Left kidney (tissue), 1 donor: ENCODE measurements at regions not wholly inside any gene's neighbourhood (a gene's known extent, or its start where the extent isn't known, plus 50 kb on each side); places are given as distances from the start of the nearest gene placed in this dataset.

ENCODE experiments used
- DNase-seq: peaks from one replicate; pipeline ENCODE4 v3.0.0-alpha.2; 2013

DNA sequence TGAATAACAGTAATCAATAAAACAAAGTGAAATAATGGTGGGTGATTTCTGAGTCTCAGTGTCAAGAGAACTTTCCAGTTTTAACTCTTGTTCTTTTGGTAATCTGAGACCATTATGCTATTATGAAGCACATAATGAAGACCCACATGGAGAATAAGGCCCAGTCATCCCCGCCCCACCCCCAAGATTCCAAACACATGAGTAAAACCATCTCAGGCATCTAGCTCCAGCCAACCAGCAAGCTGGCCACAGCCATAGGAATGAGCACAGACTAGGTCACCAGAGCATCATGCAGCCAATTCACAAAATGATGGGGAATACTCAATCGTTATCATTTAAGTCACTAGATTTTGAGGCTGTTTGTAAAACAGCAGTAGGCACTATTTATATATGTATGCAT is 1769.0 kb upstream of the PCDH20 start:
- no peak for DNase-seq

DNA sequence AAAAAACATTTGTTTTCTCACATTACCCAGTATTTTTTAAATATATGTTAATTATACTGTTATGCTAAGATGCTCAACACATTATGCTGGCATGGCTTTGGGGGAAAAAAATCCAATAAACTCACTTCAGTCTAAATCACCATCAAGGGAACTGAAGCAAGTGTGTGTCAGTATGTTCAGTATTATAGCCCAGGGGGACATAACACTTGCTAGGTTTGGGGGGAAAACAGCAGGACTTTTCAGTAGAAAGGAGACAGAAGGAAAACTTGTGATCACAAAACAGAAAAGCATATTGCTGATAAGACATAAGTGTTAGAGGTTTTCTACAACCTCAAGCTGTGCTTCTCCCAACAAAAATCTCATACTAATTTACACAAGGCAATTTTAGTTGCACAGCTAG is 1759.9 kb upstream of the PCDH20 start:
- no peak for DNase-seq

DNA sequence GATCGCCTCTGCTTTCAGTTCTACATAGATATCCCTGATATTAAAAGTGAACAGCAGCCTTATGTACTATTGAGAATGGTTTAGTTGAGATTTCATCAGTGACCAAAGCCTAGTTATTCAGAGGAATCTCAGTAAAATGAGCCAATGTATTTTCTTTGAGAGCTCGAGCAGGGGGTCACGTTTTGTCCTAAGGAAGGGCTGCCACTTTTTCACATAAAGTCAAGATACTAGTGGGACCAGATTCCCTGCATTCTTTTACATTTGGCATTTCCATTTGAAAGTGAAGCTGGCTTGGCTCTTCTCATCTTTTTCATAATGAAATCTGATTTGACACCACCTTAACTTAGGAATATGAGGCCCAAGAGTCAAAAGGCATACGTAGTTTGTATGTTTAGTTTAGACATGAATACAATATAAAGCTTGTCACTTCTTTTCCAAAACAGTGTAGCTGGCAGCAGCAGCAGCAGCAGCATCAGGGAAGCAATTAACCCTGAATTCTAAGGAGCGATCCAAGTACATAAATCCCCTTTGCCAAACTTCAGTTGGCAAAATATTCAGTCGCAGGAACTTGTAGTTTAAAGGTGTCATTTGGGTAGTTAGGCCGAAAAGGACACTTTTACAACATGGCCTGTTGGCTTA is 1752.2 kb upstream of the PCDH20 start:
- no peak for DNase-seq

DNA sequence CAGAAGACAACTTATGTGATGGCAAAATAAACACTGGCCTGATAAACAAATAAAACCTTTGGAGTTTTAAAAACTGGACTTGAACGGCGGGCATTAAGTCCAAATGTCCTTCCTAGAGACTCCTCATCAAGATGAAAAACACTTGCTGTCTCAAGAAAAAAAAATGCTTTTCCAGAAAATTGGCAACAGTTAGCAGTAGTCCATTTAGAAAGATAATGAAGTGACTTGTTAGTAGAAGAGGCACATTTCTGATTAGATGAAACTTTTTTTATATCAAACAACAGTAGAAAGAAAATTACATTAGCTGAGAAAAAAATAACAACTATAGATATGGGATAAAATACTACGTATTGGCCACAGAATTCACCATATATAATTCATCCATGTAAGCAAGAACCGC is 1750.7 kb upstream of the PCDH20 start:
- DNase-seq: no peak

DNA sequence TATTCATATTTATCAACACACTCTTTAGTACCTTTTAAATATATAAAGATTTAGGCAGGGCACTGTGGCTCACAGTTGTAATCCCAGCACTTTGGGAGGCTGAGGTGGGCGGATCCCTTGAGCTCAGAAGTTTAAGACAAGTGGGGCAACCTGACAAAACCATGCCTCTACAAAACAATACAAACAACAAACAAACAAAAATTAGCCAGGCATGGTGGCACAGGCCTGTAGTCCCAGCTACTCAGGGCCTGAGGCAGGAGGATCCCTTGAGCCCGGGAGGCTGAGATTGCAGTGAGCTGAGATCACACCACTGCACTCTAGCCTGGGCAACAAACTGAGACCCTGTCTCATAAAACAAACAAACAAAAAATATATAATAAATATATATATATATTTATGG is 1748.3 kb upstream of the PCDH20 start:
- no peak for DNase-seq

DNA sequence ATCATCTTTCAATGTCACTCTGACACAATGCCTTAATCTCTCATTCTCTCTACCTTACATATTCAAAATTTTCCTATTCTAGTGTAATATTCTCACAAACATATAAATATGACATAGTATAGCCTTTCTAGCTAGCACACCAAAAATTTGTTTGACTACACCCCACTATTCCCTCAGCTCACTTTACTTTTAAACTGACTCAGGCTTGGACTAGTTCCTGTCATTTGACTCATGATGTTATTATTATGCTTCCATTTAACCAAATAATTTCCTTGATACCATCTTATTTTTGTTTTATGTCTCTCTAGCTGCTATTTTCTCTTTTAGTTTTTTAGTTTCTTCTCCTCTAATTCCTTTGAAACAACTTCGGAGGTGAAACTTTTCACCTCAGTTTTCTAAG is 1745.6 kb upstream of the PCDH20 start:
- DNase-seq: no peak

DNA sequence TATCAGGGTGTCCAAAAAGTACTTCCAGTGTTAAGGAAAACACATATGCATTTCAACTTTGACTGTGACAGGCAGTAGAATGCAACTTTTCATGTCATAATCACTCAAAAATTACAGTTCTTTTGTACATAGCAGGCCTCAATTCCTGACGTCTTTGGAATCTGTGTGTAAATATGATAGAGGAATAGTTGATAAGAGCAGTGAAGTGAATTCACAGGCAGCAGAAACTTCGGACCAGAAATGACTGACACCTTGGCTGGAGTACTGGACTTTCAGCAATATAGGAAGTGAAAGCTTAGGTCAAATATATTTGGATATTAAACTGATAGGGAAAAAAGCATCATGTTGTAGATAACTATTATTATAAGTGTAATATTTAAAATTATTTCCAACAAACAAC is 1741.2 kb upstream of the PCDH20 start:
- DNase-seq: no peak

DNA sequence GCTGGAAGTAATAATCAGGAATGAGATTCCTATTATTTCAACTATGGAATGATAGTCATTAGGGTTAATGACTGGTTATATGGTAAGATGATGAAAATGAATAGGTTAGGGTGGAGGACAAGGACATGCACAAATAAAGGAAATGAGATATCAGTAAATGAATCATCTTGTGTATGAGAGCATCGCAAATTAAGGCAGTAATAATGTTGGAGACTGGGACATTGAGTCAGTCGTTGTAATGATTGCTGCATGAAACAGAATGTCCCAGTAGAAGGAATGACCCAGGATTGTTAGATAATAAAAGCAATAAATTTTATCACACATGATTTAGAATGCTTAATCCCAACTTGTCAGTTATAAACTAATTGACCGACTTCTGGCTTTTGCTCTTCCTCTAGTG is 1733.7 kb upstream of the PCDH20 start:
- DNase-seq: no peak

DNA sequence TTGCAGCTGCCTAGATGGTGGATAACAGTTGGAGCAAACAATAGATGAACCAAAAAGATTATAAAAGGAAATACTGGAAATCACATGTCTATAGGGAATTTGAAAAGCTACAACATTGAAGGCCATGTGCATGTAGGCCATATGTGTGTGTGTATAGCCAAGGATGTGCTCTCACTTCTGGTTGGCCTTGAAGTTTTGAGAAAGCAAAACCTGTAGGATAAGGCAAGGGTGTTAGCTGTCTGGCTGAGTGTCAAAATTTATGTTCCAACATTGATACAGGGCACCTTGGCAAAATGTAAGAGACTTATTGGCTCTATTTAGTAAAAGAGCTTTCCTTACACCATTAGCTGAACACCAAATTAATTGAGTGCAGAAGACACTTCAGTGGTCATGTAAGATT is 1723.6 kb upstream of the PCDH20 start:
- DNase-seq: no peak

DNA sequence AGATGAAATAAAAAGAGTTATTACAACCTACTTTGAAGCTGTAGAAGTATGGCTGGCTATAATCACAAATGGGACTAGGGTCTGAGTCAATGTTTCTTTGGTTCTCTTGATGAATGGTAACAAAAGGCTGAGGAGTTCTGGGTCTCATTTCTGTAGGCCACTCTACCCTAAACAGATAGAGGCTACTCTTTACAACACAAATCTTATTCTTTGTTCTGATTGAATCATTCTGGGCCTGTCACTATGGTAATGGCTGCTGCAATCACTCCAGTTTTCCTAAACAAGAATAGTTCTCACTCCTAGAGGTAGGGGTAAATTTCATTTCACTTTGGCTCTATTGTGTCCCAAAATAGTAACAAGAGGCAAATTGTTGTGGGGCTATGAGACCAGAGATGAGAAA is 1714.3 kb upstream of the PCDH20 start:
- DNase-seq: no peak

DNA sequence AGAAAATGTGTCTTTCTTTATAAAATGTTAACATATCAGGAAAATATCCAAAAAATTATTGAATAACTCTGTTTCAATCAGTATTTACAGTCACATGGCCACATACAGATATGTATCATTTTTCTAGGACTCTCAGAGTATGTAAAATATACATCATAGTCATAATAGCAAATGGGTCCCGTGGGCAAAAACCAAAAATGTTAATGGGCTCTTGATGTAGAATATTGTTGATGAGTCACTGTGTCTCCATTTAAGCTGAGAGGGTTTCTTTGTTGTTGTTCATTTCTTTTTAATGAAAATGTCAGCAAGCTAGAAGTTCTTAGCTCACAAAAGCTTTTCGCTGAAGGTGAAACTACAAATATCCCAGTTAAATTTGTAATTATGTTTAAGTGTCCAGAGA is 1713.1 kb upstream of the PCDH20 start:
- DNase-seq: no peak

DNA sequence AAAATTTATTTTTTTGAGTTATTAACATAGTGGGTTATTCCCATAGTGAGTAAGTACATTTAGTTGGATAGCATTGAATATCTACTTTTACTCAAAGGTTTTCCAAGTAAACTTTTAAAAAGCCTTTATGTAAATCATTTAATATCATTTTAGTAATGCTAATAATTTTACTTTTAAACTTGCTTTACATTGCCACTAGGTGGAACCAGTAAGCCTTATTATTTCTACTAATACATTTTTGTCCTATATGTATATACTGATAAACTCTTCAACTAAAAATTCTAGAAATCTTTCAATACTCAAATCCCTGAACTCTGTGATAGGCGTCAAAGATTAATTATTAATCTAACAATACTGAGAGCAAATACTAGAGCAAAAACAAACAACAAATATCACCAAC is 1709.2 kb upstream of the PCDH20 start:
- DNase-seq: peak; percentile 3

DNA sequence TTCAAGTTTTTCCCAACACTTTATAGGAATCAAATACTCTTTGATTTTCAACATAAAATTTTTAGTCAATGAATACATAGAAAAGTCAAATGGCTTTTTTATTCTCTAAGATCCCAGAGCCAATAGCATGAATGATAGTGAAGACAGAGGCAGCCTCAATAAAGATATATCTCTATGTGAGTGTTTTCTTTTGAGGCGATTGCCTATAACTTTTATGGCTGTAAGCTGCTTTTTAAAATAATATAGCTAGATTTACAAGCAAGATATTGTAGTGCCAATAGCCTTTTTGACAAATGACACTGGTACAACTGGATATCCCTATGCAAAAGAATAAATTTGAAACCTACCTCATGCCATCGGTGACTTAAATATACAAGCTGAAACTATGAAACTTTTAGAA is 1705.2 kb upstream of the PCDH20 start:
- DNase-seq: no peak

DNA sequence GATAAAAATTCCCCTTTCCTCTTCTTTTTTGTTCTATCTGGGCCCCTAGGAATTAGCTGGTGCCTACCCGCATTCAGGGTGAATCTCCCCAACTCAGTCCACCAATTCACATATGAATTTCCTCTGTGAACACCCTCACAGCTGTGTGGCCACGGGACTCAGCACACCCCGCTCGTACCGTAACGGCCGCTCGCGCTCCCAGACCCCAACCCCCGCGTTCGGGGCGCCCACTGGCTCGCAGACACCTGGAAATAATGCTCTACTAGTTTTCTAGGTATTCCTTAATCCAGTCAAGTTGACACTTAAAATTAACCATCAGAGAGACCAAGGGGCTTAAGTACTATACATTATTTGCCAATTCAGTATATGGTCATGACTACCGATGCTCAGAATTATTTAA is 1702.1 kb upstream of the PCDH20 start:
- no peak for DNase-seq

DNA sequence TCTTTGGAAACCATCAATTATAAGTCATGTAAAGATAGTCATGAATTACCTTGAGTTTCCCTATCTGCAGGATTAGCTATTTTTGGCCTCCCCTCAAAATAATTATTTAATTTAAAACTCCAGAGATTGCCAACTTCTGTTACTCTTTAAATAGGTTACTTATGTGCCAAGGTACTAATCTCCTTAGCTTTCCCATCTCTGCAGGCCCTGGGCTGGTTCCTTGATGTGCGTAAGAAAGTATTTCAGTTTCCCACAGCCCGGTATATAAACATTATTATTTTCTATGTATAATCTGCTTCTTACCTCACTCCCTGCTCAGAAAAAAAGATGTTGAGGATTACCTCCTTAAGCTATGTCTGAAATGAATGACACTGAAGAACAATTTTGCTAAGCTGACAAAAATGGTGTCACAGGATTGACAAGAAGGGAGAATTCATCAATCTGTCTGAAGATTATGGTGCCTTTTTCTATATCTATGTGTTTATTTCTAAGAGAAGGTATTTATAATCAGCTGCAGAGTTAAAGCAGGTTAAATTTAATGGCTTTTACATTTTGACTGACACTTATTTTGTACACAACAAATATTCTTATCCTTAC is 1697.2 kb upstream of the PCDH20 start:
- DNase-seq: no peak

DNA sequence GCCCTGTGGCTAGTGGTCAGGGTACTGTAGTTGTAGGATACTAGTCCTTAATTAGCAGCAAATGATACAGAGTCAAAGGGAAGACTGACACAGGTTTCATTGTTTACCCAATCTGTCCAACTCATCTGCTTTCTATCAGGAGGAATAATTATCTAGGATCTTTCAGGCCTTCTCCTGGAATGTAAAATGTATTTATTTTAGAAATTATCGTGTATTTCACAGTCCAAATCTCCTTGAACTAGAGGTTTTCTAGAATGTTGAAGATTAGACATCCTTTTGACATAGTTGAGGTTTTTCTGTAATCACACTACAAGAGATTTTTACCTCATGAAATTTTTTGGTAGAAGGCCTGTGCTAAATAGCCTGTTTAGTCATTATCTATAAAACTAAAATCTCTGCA is 1694.8 kb upstream of the PCDH20 start:
- no peak for DNase-seq

DNA sequence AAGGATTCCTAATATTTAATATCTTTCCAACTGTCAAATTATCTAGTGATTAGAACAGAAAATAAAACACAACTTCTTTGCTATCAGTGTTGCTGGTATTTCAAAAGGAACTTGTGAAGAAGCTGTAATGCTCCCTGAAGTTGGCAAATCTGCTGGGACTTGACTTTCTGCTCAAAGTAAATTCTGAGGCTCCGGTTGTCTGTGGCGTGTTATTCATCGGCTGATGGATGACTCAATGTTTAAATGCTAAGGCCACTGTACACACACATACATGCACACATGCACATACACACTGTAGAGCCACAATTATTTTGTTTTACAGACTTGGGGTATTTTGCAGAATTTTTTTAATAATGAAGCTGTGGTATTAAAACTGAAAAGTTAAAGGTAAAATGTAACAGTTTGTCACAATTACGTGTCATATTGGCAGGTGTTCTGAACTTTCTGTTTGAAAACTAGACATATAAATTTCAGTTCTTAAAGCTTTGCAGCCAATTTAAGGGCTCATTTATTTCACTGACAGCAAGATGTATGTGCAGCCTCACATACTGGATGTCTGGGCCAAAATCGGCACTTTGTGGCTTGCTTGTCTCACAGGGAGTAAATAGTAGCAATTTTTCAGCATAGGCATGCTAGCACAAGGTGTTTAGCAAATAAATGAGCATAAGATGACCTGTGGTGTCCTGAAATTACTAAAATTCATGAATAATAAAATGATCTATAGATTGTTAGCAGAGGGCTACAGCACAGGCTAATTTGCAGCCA is 1691.7 kb upstream of the PCDH20 start:
- DNase-seq: peak; percentile 6

DNA sequence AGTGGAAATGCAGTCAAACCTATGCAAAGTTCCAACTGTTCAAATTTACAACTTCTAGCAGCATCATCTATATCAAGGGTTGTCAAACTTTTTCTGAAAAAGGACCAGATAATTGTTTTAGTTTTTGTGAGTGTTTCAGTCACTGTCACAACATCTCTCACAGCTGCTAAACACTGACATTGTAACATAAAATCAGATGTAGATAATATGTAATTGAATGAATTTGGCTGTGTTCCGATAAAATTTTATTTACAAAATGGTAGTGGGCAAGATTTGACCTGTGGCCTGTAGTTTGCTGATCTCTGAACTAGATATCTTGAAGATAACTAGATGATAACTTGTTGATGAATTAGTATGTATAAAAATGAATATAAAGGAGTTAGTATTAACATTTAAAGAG is 1679.1 kb upstream of the PCDH20 start:
- DNase-seq: no peak

DNA sequence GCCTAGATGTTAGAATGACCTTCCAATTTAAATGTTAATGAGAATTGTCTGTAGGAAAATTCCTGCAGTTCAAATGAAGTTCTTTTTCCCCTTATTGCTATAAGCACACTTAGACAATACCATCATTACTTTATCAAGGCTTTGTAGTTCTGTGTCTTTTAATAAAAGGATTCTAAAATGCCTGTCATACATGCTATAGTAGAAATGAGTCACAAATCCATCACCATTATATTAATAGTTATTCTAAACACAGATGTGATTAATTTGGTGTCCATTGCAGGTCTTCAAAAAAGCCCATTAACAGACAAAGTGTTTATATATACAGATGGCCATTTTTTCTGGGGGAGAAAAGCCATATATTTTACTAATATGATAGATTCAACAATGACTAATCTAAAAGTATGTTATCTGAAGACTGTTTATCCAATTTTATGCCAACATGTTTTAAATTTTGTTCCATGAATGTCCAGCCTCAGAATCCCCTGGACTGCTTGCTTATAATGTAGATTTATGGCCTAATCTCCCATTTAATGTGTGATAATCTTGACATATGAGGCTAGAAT is 1678.3 kb upstream of the PCDH20 start:
- DNase-seq: no peak

DNA sequence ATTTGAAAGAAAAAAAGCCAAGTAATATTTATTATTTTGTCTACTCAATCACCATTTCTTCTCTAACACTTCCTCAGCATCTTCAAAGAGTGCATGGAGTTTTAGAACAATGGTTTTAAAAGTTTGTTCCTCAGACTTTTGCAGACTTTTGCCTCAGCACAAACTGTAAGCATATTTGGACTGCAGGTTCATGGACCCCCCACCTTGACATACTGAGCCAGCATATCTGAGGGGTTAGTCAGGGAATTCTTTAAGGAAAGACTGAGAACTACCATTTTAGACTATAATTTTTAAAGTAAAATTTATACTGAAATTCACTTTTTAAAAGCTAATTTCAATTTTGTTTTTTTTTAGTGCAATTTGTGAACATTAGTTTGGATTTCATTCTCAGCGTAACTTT is 1676.8 kb upstream of the PCDH20 start:
- no peak for DNase-seq

DNA sequence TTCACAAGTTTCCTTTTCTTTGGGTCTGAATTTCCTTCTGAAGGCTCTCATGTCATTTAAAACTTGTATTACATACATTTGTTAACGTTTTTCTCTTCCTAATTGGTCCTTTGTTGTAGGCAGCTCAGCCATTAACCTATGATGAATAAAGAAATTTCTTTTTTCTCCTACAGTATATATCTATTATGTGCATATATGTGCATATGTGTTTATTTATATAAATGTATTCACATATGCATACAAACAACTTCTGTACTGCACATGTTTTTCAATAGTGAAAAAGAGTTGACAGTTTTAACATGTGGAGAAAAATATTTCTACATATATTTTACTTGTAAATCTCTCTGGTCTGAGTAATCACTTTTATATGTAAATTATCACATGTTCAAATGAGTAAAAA is 1674.9 kb upstream of the PCDH20 start:
- no peak for DNase-seq

DNA sequence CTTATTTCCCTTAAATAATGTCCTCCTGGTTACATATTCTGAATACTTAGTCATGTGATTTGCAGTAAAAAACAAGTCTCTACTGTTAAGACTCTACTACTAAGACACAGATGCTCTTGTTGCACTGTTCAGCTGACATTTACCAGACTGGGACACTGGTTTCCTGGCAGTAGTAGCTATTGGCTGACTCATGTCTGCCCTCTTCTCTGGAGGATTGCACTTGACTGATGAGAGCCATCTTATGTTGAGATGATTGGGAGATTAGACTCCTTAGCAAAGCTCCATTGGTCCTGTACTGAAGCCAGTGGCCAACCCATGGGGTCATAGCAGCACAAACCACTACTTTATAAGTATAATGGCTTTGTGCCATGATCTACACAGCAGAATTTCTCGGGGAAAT is 1672.6 kb upstream of the PCDH20 start:
- no peak for DNase-seq

DNA sequence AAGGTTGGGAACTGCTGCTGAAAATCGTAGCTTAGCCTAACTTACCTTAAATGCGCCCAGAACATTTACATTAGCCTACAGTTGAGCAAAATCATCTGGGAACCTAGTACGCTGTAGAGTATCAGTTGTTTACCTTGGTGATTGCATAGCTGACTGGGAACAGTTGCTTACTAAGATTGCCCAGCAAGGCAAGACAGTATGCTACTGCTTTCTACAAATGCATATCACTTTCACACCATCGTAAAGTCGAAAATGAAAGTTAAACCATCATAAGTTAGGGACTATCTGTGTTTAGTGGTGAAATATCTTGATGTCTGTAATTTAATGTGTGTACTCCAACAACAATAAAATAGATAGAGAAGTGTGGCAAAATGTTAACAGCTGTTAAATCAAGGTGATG is 1670.6 kb upstream of the PCDH20 start:
- DNase-seq: no peak

DNA sequence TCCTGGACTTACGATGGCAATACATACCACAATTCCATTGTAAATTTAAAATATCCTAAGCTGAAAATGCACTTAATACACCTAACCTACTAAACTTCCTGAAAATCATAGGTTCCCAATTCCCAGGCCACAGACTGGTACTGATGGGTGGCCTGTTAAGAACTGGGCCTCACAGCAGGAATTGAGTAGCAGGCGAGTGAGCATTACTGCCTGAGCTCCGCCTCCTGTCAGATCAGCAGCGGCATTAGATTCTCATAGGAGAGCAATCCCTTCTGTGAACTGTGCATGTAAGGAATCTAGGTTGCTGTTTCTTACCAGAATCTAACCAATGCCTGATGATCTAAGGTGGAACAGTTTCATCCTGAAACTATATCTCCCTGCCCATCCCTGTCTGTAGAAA is 1670.2 kb upstream of the PCDH20 start:
- DNase-seq: no peak
